ENCODE measurements at regions not wholly inside any gene's neighbourhood (a gene's known extent, or its start where the extent isn't known, plus 50 kb on each side); places are given as distances from the start of the nearest gene placed in this dataset.

- TF ChIP-seq CTCF (IDR thresholded peaks at IDR 0.05): no peak
- TF ChIP-seq POLR2A (IDR thresholded peaks at IDR 0.05): no peak
Observed at GRCh38 chr10:128257428-128257827, 131.2 kb upstream of the MKI67 start.

Data from lower leg skin (tissue), 3 donors.